Smooth muscle cell (in vitro differentiated cells): ENCODE measurements at regions not wholly inside any gene's neighbourhood (a gene's known extent, or its start where the extent isn't known, plus 50 kb on each side); places are given as distances from the start of the nearest gene placed in this dataset.

Source experiments
- DNase-seq: peaks from one replicate; lab custom pipeline; 2025; ENCODE audit not compliant: unreplicated experiment; lab: John Stamatoyannopoulos, UW
- H2AFZ ChIP-seq: fragments of 200-600 bp; sonication (generic); 2 replicates; pipeline ENCODE4 v1.6.0; 2016; ENCODE audit warnings: antibody characterized with exemption, low read depth, mild to moderate bottlenecking
- H3F3A ChIP-seq: fragments of 200-600 bp; sonication (generic); 2 replicates; pipeline ENCODE4 v1.6.0; 2017; ENCODE audit warnings: antibody characterized with exemption, low read depth
- H3K27ac ChIP-seq: fragments of 200-600 bp; sonication (generic); 2 replicates; pipeline ENCODE4 v1.5.1; 2016; ENCODE audit warnings: low read depth, mild to moderate bottlenecking
- H3K27me3 ChIP-seq: fragments of 200-600 bp; sonication (generic); 2 replicates; pipeline ENCODE4 v1.6.1; 2016; ENCODE audit warnings: low read depth, mild to moderate bottlenecking
- H3K36me3 ChIP-seq: fragments of 200-600 bp; sonication (generic); 2 replicates; pipeline ENCODE4 v1.5.1; 2016; ENCODE audit warnings: low read depth
- H3K4me1 ChIP-seq: fragments of 200-600 bp; sonication (generic); 2 replicates; pipeline ENCODE4 v1.5.1; 2016; ENCODE audit warnings: low read depth
- H3K4me2 ChIP-seq: fragments of 200-600 bp; sonication (generic); 2 replicates; pipeline ENCODE4 v1.6.0; 2016; ENCODE audit warnings: mild to moderate bottlenecking
- H3K4me3 ChIP-seq: fragments of 200-600 bp; sonication (generic); 2 replicates; pipeline ENCODE4 v1.5.1; 2016; ENCODE audit warnings: mild to moderate bottlenecking
- H3K79me2 ChIP-seq: fragments of 200-600 bp; sonication (generic); 2 replicates; pipeline ENCODE4 v1.6.0; 2016; ENCODE audit warnings: low read depth, mild to moderate bottlenecking
- H3K9ac ChIP-seq: fragments of 200-600 bp; sonication (generic); 2 replicates; pipeline ENCODE4 v1.6.0; 2016; ENCODE audit warnings: low read depth
- H3K9me3 ChIP-seq: fragments of 200-600 bp; sonication (generic); replicated peaks from 2 replicates; pipeline ENCODE4 v1.5.1; 2016; ENCODE audit warnings: low read depth
- H4K20me1 ChIP-seq: fragments of 200-600 bp; sonication (generic); 2 replicates; pipeline ENCODE4 v1.6.0; 2016; ENCODE audit warnings: low read depth
- WGBS: methylation state at CpG from one replicate; pipeline ENCODE4 v1.1.7; 2016; ENCODE audit warnings: low lambda C conversion rate; 5-methylcytosine and 5-hydroxymethylcytosine counted together
- TF ChIP-seq, protein P1 (sequence below): fragments of 200-600 bp; sonication (generic); IDR thresholded peaks from 2 replicates; pipeline ENCODE4 v1.5.1; 2017; ENCODE audit warnings: borderline replicate concordance, mild to moderate bottlenecking, antibody characterized with exemption; ENCODE audit not compliant: insufficient read depth, poor library complexity, severe bottlenecking

DNA sequence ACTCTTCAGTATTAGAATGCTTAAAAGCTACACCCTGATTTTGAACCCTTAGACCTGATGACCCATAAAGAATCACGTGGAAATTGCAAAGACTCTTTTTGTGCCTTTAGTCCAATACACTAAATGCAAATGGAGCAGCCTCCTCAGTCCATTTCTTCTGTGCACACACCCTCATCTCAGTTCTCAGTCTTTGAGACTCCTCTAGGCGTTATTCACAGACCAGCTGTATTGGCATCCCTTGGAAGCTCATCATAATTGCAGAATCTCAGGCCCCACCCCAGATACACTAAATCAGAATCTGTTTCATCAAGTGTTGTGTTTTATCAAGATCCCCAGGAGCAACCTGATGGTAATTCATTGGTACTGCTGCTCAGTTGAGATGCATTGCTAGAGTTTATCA is 335.0 kb upstream of the ATP5MC3 start:
- no peaks in the 10 kb centered on the region for H3K4me1 ChIP-seq
- H3K79me2 ChIP-seq: no peaks in the 10 kb centered on the region
- H3K36me3 ChIP-seq: no peaks in the 10 kb centered on the region
- H3K27ac ChIP-seq: no peak overlapping the region
- H3K4me3 ChIP-seq: no peak overlapping the region
- H3K4me2 ChIP-seq: no peak overlapping the region
- no peak for DNase-seq
- no peaks in the 10 kb centered on the region for H3F3A ChIP-seq
- H2AFZ ChIP-seq: no peak overlapping the region
- H3K27me3 ChIP-seq: no peaks in the 10 kb centered on the region
- no peak overlapping the region for H3K9ac ChIP-seq
- TF ChIP-seq, protein P1, sequence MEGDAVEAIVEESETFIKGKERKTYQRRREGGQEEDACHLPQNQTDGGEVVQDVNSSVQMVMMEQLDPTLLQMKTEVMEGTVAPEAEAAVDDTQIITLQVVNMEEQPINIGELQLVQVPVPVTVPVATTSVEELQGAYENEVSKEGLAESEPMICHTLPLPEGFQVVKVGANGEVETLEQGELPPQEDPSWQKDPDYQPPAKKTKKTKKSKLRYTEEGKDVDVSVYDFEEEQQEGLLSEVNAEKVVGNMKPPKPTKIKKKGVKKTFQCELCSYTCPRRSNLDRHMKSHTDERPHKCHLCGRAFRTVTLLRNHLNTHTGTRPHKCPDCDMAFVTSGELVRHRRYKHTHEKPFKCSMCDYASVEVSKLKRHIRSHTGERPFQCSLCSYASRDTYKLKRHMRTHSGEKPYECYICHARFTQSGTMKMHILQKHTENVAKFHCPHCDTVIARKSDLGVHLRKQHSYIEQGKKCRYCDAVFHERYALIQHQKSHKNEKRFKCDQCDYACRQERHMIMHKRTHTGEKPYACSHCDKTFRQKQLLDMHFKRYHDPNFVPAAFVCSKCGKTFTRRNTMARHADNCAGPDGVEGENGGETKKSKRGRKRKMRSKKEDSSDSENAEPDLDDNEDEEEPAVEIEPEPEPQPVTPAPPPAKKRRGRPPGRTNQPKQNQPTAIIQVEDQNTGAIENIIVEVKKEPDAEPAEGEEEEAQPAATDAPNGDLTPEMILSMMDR: no peak
- WGBS: 70% methylated on average over 2 of the region's 2 CpGs
- no peaks in the 10 kb centered on the region for H4K20me1 ChIP-seq
- no peaks in the 10 kb centered on the region for H3K9me3 ChIP-seq

DNA sequence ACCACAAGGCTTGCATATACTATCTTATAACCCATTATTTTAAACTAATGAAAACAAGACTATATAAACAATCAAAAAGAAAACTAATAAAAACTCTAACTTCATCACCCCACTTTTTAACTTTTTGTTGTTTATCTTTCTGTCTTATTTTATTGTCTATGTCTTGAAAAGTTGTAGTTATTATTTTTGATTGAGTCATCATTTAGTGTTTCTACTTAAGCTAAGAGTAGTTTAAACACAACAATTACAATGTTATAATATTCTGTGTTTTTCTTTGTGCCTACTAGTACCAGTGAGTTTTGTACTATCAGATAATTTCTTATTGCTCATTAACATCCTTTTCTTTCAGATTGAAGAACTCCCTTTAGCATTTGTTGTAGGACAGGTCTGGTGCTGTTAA is 318.7 kb upstream of the ATP5MC3 start:
- H3K9ac ChIP-seq: no peak overlapping the region
- no peaks in the 10 kb centered on the region for H3K36me3 ChIP-seq
- no peaks in the 10 kb centered on the region for H3K79me2 ChIP-seq
- no peak overlapping the region for H3K4me3 ChIP-seq
- peaks cover under 1% of the 10 kb centered on the region for H3K9me3 ChIP-seq
- TF ChIP-seq, protein P1: no peak
- no peak overlapping the region for H3K4me2 ChIP-seq
- no peaks in the 10 kb centered on the region for H3K27me3 ChIP-seq
- no peaks in the 10 kb centered on the region for H3F3A ChIP-seq
- no peak for DNase-seq
- no peaks in the 10 kb centered on the region for H4K20me1 ChIP-seq
- H3K4me1 ChIP-seq: no peaks in the 10 kb centered on the region
- no peak overlapping the region for H2AFZ ChIP-seq
- H3K27ac ChIP-seq: no peak overlapping the region

DNA sequence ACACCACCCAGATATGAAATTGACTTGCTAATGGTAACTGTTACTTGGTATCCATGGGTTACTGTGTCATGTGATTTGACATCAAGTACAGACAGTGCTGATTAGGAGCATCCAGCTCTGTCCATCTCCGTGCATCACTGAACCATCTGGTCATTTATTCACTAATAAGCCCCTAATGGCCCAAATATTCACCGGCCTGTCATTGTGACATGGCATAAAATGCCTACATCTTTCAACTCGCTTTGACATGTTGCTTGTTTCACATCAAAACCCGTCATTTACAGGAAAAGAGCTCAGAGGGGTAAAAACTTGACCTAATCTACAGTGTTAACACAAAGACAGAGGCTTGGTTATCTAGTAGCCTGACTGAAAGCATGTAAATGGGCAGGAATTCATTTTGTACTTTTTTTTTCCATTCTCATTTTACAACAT is 308.9 kb upstream of the ATP5MC3 start:
- TF ChIP-seq, protein P1: no peak
- Histone ChIP-seq H3K4me1 (no peaks in the 10 kb centered on the region), H3K4me3 (no peak overlapping the region), H3K9me3 (peaks cover 4% of the 10 kb centered on the region), H3F3A (no peaks in the 10 kb centered on the region), H4K20me1 (no peaks in the 10 kb centered on the region), H3K79me2 (no peaks in the 10 kb centered on the region), H3K9ac (no peak overlapping the region), H3K4me2 (peak overlapping the region; percentile 60), H3K27me3 (no peaks in the 10 kb centered on the region), H3K27ac (no peak overlapping the region), H3K36me3 (no peaks in the 10 kb centered on the region), H2AFZ (peak overlapping the region; percentile 56)
- 38% methylated on average over 4 of the region's 4 CpGs for WGBS
- no peak for DNase-seq

DNA sequence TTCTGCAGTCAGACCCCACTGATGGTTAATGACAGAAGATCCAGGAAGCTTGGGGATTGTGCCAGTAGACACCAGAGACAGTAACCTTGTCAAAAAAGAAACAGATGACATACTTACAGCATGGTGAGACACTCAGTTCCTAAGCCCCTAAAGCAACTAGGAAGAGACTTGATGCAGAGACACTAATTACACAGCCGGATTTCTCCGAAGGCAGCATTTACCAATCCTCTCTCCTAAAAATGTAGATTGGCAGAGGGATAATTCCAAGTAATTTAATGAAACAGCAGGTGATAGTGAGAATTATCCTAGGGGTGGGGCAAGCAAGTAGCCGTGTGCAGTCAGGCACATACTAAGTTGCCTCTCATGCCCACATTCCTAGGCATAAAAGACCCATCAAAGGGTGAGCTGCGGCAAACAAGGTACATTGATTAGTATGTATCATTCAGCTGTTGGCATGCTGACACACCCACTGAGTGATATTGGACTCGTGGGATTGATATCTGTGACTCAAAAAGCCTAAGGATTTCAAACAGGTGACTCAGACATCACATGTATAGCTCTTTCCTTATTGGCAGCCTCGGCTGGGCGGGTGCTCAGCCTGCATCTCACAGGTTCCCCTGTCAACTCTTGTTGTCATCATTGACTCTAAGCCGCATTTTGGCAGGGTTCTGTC is 296.7 kb upstream of the ATP5MC3 start:
- H3K4me3 ChIP-seq: no peak overlapping the region
- no peak overlapping the region for H2AFZ ChIP-seq
- no peak for DNase-seq
- no peaks in the 10 kb centered on the region for H3K4me1 ChIP-seq
- no peaks in the 10 kb centered on the region for H3F3A ChIP-seq
- H3K9me3 ChIP-seq: no peaks in the 10 kb centered on the region
- no peaks in the 10 kb centered on the region for H4K20me1 ChIP-seq
- no peak overlapping the region for H3K4me2 ChIP-seq
- no peak overlapping the region for H3K9ac ChIP-seq
- TF ChIP-seq, protein P1: no peak
- no peaks in the 10 kb centered on the region for H3K27me3 ChIP-seq
- 80% methylated on average over 8 of the region's 8 CpGs for WGBS
- no peak overlapping the region for H3K27ac ChIP-seq
- no peaks in the 10 kb centered on the region for H3K36me3 ChIP-seq
- H3K79me2 ChIP-seq: no peaks in the 10 kb centered on the region
